Cerebellar cortex (tissue), 1 donor: ENCODE measurements at regions not wholly inside any gene's neighbourhood (a gene's known extent, or its start where the extent isn't known, plus 50 kb on each side); places are given as distances from the start of the nearest gene placed in this dataset.
A peak's percentile ranks its signal among the peaks of the same experiment; 100 is the strongest.
"Not testable (repeated sequence)": the region's sequence is repeated elsewhere in the genome, so short reads cannot be mapped to it uniquely, and the experiment has no call there.

Experiments used
- DNase-seq: peaks from one replicate; pipeline ENCODE4 v3.0.0-alpha.2; 2015; ENCODE audit warnings: low spot score

GRCh38 chr3:8143186-8143585 lies 358.4 kb upstream of the LMCD1 start:
- no peak for DNase-seq

GRCh38 chr3:8145661-8146060 lies 356.0 kb upstream of the LMCD1 start:
- DNase-seq, result no peak

DNA sequence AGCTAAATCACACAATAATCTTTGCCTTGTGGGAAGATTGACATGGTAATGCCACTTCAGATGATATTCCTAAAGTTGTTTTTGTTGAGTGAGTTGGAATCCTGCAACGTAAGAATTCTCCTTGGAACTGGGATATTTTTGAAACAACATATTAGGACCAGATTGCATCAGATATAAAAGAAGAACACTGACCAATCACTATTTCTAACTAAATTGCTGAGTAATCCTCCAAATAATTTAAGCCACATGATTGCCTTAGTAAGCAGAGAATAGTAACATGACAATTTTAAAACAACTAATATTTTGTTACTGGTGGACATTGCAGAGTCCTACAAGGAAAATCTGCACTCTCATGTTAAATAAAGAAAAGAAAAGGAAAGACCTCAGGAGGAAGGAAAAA lies 353.9 kb upstream of the LMCD1 start:
- no peak for DNase-seq

DNA sequence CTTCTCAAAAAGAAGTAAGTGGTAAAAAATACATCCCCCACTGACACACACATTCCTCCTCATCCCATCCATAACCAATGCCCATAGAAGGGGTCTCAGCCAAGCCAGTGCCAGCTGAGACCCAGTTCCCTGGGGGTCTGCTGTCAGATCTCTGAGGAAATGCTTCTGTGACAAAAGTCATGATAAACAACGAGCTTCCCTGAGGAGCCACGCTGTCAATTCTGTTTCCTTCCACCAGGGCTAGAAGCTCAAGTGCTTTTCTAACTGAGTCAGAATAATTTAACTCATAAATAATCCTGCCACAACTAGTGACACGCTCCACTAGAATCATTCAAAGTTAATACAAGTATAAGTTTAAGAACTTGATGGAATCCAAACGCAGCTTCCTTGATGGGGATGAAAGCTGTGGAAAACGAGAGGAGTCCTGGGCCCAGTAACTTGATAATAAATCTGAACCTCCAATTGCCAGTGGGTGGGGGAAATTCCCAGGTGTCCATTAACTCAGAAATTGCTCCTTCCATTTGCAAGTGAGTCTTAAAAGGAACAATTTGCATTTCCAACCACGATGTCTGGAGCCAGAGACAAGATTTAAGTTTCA lies 348.7 kb upstream of the LMCD1 start:
- no peak for DNase-seq

- DNase-seq, result no peak
These were observed 347.8 kb upstream of the LMCD1 start for GRCh38 chr3:8153800-8154199.

GRCh38 chr3:8154617-8155016 lies 347.0 kb upstream of the LMCD1 start:
- DNase-seq, result no peak

DNA sequence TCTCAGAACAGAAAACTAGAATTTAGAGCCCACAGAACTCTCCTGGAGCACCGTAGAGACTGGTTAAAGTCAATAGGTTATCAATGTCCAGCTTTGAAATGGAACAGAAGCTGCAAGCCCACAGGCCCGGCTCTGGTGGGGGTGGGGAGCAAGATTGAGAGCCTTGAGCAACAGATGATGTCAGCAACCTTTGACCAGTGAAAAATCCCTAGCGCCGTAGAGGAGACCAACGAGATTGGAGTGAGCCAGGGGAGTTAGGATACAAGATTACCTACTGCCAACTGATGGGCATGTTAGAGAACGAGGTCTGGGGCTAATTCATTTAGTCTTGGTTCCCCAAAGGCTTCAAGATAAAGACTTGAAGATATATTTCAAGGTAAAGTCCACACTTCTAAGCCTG lies 345.5 kb upstream of the LMCD1 start:
- DNase-seq, result no peak

DNA sequence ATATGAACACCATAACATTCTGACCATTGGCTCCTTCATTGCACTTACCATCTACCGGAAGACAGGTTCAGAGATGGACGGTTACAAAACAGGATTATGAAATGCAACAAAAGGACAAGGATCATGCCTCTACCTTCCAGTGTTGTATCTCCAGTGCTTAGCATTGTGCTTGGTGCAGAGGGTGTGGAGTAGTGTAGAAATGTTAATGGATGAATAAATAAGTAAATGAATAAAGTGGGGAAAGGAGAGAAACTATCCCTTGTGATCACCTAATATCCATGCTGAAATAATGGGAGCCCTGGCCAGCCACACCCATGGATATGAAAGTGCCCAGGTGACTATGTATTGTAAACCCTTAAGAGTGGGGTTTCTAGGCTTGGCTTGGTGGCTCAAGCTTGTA lies 344.8 kb upstream of the LMCD1 start:
- no peak for DNase-seq

GRCh38 chr3:8157640-8158039 lies 344.0 kb upstream of the LMCD1 start:
- no peak for DNase-seq

DNA sequence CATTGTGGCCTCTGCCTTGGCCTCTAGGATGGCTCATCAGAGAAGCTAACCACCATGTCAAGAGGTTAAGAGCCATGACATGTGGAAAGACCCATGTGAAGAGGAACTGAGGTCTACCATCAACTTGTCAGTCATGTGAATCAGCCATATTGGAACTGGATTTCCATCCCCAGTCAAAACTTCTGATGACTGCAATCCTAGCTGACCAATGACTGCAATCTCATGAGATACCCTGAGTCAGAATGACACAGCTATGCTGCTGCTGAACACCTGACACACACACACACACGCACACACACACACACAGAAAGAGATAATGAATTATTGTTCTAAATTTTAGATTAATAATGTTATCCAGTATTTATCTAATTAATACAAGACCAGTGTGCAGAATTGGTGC lies 337.5 kb upstream of the LMCD1 start:
- DNase-seq, result no peak

DNA sequence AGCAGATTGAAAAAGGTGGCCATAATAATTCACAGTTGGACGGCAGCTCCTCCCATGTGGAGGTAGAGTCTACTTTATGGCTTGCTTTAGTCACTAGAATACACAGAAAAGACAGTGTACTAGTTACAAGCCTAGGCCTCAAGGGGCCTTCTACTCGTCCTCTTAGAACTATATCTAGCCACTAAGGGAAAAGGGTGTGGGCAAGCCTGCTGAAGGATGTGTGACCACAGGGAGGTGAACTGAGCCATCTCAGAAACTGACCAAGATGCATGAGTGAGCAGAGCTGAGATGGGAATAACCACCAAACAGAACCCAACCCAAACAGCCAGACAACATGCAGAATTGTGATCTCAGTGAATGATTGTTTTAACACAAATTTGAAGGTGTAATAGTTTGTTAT lies 335.6 kb upstream of the LMCD1 start:
- DNase-seq, result no peak

DNA sequence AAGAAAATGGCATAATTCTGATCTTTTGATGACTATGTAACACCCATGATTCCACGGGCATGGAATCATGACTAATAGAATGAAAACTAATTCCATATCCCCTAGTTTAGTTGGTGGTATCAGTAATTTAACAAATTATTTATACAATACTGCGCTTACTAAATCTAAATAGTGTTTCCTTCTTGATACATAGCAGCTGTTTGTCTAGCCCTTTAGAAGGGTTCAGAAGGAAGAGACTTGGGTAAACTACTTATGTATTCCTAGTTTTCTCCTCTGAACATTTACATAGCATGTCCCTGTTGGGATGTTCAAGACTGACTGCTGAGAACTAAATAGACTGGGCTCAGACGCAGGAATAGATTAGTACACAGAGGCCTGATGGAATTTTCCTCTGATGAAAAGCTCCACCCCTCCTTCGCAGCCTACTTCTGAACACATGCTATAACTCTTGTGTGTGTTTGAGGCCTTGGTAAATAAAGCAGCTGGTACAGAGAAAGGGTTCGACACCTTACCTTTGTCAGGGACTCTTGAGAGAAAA lies 330.6 kb upstream of the LMCD1 start:
- no peak for DNase-seq

- DNase-seq, result no peak
These were observed 327.7 kb upstream of the LMCD1 start for GRCh38 chr3:8173892-8174291.

DNA sequence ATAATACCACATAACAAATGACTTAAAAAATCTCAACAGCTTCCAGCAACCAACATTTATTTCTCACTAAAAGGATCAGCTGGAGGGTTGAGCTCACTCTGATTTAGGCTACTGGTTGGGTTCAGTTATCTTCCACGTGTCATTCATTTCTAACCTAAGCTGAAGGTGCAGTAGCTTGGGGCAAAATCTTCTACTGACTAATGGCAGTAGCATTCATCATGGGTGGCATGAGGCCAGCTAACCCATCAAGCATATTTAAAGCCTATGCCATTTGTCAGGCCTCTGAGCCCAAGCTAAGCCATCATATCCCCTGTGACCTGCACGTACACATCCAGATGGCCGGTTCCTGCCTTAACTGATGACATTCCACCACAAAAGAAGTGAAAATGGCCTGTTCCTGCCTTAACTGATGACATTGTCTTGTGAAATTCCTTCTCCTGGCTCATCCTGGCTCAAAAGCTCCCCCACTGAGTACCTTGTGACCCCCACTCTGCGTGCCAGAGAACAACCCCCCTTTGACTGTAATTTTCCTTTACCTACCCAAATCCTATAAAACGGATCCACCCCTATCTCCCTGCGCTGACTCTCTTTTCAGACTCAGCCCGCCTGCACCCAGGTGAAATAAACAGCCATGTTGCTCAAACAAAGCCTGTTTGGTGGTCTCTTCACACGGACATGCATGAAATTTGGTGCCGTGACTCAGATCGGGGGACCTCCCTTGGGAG lies 324.7 kb upstream of the LMCD1 start:
- not testable (repeated sequence) for DNase-seq

DNA sequence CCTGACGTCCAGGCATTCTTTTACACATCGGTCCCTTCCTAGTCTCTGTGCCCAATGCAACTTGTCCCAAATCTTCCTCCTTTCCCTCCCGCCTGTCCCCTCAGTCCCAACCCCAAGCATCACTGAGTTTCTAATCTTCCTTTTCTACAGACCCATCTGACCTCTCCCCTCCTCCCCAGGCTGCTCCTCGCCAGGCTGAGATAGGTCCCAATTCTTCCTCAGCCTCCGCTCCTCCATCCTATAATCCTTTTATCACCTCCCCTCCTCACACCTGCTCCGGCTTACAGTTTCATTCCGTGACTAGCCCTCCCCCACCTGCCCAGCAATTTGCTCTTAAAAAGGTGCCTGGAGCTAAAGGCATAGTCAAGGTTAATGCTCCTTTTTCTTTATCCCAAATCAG lies 323.1 kb upstream of the LMCD1 start:
- DNase-seq, result not testable (repeated sequence)

- no peak for DNase-seq
These were observed 318.7 kb upstream of the LMCD1 start for GRCh38 chr3:8182904-8183303.

- no peak for DNase-seq
These were observed 318.0 kb upstream of the LMCD1 start for GRCh38 chr3:8183627-8184026.

DNA sequence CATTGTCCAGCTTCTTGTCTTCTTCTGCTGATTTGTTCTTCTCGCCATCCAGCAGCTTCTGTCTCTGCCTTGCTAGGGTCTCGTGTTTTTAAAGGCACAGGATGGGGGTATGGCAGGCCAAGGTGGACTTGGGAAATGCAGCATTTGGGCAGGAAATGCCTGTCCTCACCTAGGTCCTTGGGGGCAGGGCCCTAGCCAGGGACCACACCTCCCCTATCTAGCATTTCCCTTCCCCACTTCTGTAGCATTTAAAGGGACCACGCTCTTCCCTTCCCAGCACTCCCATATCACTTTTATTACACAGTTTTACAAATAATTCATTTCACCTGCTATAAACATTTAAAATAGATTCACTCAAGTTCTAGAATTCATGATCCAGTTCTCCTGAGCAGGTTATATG lies 315.4 kb upstream of the LMCD1 start:
- no peak for DNase-seq

GRCh38 chr3:8187996-8188395 lies 313.6 kb upstream of the LMCD1 start:
- no peak for DNase-seq

- no peak for DNase-seq
These were observed 312.6 kb upstream of the LMCD1 start for GRCh38 chr3:8189051-8189450.

DNA sequence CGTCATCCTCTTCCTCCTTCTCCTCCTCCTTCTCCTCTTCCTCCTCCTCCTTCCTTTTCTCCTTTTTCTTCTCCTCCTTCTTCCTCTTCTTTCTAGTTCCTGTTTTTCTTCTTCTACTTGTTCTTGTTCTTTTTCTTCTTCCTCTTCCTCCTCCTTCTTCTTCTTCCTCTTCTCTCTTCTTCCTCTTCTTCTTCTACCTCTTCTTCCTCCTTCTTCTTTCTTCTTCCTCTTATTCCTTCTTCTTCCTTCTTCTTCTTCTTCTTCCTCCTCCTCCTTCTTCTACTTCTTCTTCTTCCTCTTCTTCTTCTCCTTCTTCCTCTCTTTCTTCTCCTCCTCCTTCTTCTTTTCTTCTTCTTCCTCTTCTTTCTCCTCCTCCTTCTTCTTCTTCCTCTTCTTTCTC lies 310.2 kb upstream of the LMCD1 start:
- no peak for DNase-seq

- no peak for DNase-seq
These were observed 304.2 kb upstream of the LMCD1 start for GRCh38 chr3:8197384-8197783.

DNA sequence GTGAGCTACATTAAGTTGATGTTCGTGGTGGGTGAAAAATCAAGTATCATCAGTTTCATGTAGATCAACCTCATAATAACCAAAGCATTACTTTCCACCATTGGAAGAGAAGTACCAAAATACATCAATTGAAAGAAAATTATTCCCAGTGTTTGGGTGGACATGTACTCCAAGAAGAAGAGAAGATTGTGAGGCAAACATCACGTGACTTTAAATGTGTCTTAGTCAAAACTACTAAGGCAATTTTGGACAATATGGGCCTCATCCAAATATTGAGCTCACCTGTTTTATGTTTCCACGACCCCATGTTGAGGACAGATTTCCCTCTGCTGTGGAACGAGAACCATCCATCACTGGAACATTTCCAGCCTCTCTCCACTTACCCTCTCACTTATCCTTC lies 303.0 kb upstream of the LMCD1 start:
- no peak for DNase-seq

GRCh38 chr3:8200996-8201395 lies 300.6 kb upstream of the LMCD1 start:
- DNase-seq, result peak; percentile 87
